ENCODE measurements at regions not wholly inside any gene's neighbourhood (a gene's known extent, or its start where the extent isn't known, plus 50 kb on each side); places are given as distances from the start of the nearest gene placed in this dataset.

DNA sequence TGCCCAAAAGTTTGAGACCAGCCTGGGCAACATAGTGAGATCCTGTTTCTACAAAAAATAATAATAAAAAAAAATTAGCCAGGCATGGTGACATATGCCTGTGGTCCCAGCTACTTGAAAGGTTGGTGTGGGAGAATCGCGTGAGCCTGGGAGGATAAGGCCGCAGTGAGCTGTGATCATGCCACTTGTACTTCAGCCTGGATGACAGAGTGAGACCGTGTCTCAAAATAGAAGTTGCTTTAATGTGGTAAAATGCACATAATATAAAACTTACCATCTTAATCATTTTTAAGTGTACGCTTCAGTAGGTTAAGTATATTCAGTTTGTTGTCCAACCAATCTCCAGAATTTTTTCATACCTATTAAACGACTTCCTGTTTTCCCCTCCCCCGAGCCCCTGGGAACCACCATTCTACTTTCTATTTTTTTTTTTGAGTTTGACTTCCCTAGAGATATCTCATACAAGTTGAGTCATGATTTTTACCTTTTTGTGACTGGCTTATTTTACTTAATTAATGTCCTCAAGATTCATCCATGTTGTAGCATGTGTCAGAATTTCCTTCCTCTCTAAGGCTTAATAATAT lies 120.1 kb upstream of the POC5 start:
- TF ChIP-seq, protein P1, sequence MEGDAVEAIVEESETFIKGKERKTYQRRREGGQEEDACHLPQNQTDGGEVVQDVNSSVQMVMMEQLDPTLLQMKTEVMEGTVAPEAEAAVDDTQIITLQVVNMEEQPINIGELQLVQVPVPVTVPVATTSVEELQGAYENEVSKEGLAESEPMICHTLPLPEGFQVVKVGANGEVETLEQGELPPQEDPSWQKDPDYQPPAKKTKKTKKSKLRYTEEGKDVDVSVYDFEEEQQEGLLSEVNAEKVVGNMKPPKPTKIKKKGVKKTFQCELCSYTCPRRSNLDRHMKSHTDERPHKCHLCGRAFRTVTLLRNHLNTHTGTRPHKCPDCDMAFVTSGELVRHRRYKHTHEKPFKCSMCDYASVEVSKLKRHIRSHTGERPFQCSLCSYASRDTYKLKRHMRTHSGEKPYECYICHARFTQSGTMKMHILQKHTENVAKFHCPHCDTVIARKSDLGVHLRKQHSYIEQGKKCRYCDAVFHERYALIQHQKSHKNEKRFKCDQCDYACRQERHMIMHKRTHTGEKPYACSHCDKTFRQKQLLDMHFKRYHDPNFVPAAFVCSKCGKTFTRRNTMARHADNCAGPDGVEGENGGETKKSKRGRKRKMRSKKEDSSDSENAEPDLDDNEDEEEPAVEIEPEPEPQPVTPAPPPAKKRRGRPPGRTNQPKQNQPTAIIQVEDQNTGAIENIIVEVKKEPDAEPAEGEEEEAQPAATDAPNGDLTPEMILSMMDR (IDR thresholded peaks at IDR 0.05) = no peak
- no peak for TF ChIP-seq POLR2AphosphoS5 (IDR thresholded peaks at IDR 0.05)
- no peak for TF ChIP-seq POLR2A (IDR thresholded peaks at IDR 0.05)
